ENCODE measurements at regions not wholly inside any gene's neighbourhood (a gene's known extent, or its start where the extent isn't known, plus 50 kb on each side); places are given as distances from the start of the nearest gene placed in this dataset.

DNA sequence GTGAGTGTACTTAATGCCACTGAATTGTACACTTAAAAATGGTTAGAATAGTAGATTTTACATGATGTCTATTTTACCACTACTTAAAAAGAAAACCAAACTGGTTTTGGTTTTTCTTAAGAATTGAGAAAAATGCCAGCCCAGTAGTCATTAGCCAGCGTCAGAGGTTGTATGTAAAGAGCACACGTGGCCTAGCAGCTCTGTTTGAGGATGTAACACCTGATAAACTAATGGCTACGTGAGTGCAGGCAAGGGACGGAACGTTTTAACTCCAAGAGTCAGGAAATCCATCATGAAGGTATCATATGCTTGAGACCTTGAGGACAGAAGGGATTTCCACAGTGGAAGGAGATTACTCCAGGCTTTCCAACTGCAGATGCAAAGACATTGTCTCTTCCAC is 223.7 kb downstream of the MRPL39 start:
- TF ChIP-seq GATA2 (IDR thresholded peaks at IDR 0.05; ENCODE audit: low read depth, low read length) (no peak), GATA3 (IDR thresholded peaks at IDR 0.05; ENCODE audit: low read depth, low read length) (no peak)
